GM12872 (cell line): ENCODE measurements at regions not wholly inside any gene's neighbourhood (a gene's known extent, or its start where the extent isn't known, plus 50 kb on each side); places are given as distances from the start of the nearest gene placed in this dataset.

Experiments
- TF ChIP-seq, protein P1 (sequence below): IDR thresholded peaks from 3 replicates; pipeline ENCODE4 v1.5.1; 2011; ENCODE audit warnings: low read depth, mild to moderate bottlenecking, low read length, moderate library complexity; ENCODE audit not compliant: insufficient read depth

DNA sequence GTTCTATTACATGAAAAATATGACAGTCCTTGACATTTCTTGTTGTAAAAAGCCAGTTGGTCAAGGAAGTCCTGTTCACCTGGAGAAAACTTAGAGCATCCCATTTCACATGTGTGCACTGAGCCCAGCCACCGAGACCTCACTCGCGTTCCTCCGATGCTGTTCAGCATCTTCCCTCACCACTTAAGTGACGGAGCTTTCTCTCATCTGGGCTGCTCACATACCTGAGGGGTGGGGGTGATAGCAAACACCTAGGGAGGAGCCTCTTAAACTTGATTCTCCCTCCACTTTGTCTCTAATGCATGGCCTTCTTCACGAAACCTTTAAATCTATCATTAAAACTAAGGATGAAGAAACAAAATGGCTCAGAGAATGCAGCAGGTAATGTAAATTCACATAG lies 950.2 kb downstream of the GATA3 start:
- TF ChIP-seq, protein P1, sequence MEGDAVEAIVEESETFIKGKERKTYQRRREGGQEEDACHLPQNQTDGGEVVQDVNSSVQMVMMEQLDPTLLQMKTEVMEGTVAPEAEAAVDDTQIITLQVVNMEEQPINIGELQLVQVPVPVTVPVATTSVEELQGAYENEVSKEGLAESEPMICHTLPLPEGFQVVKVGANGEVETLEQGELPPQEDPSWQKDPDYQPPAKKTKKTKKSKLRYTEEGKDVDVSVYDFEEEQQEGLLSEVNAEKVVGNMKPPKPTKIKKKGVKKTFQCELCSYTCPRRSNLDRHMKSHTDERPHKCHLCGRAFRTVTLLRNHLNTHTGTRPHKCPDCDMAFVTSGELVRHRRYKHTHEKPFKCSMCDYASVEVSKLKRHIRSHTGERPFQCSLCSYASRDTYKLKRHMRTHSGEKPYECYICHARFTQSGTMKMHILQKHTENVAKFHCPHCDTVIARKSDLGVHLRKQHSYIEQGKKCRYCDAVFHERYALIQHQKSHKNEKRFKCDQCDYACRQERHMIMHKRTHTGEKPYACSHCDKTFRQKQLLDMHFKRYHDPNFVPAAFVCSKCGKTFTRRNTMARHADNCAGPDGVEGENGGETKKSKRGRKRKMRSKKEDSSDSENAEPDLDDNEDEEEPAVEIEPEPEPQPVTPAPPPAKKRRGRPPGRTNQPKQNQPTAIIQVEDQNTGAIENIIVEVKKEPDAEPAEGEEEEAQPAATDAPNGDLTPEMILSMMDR: no peak

DNA sequence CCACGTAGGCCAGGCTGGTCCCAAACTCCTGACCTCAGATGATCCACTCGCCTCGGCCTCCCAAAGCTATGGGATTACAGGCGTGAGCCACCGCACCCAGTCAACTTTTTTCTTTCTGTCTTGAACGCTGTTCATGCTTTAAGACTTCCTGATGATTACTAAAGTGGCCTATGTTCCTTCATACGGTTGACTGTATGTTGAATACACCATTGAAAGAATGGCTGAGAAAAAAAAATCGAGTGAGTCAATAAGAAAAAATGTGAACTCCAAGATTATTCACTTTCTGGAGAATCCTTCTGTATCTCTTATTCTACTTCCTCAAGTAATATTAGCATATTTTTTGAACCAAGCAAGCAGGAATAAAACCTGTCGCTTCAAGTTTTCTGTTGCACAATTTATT lies 955.0 kb downstream of the GATA3 start:
- TF ChIP-seq, protein P1: no peak

DNA sequence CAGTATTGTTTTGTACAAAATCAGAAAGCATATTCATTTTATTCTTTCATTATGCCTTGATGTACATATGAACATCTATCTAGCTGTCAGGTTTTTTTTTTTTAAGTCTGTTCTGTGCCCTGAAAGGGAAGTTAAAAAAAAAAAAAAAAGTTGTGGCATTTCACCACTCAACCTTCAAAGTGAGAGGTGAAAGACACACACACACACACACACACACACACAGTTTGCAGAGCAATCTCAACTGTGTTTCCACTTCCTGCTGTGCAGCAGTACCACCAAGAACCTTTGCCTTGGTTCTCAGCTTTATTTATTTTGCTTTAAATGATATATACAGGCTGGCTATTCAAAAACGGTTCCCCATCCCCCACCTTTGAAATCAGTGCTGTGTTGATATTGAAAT lies 955.6 kb downstream of the GATA3 start:
- TF ChIP-seq, protein P1: no peak

DNA sequence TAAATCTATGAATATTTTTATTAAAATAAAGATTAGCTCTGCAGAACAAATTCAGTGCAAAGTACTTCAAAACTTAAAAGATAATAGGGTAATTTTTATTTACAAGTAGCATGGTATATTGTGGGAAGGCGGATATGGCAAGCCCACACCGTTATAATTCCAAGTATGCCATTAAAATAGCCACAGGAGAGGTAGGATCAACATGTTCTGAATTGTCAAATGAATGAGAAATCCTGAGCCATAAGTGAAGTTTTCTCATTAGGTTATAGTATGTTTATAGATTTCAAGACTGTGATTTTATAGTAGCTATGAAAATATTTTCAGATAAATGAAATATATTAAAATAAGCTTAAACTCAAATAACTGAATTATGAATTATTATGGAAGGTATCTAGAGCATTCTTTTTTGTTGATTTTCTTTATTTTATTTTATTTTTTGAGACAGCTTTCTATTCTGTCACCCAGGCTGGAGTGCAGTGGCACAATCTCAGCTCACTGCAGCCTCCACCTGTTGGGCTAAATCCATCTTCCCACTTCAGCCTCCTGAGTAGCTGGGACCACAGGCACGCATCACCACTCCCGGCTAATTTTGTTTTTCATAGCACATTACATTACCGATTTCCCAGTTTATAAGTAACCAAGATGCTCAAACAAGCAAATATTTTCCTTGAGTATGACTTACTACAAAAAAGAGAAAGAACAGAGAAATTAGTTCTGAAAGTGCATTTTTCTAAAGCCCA lies 956.6 kb downstream of the GATA3 start:
- TF ChIP-seq, protein P1: no peak

DNA sequence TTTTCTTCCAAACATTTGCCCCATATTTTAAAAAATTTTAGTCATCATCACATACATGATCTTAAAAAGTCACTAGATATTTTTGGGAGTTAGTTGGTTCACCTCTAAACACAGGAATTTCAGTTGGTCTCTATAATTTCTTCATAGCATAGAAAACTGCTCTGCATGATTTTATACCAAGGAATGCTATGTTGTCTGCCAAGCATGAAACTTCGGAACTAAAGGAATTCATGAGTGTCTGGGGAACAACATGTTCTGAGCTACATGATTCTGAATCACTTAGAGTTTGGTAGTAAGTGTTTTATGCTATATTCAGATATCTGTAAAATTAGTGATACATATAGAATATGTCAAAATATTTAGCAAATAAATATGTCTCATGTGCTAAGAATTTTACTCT lies 957.8 kb downstream of the GATA3 start:
- TF ChIP-seq, protein P1: no peak

DNA sequence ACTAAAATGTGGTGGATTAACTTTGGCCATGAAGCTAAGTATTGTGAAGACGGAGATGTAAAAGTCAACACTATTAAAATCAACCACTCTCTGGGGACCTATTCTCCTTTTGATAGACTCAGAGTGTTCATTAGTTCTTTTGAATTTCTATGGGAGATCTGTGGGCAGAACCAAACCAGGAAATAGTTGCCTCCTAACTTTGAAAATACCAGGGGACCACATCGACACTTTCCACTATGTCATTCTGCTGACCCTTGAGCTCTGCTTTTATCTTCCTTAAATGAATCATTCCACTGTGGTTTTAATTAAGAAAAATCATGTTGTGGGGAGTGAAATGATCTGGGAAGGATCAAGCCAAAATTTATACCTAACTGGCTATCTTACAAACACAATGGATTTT lies 960.5 kb downstream of the GATA3 start:
- TF ChIP-seq, protein P1: no peak

DNA sequence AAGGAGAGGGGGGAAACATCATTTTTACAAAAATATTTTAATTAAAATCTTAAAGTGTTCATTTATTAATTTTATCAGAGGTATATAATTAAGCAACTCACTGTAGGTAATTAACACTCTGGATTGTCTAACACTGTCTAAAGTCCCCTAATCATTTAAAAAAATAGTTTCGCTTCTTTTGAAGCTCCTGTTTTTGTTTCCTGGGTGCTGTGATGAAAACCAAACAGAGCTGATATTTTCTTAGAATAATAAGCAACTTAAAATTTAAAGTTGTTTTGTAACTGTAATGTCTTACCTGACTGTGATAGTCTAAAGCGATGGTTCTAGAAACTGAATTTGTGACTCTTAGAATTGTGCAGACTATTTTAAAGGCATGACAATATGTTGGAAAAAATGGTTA lies 961.0 kb downstream of the GATA3 start:
- TF ChIP-seq, protein P1: no peak
